Occipital lobe (tissue), 1 donor: ENCODE measurements at regions not wholly inside any gene's neighbourhood (a gene's known extent, or its start where the extent isn't known, plus 50 kb on each side); places are given as distances from the start of the nearest gene placed in this dataset.
A peak's percentile ranks its signal among the peaks of the same experiment; 100 is the strongest.

ENCODE experiments used
- DNase-seq: peaks from one replicate; lab custom pipeline; 2025; lab: John Stamatoyannopoulos, UW

DNA sequence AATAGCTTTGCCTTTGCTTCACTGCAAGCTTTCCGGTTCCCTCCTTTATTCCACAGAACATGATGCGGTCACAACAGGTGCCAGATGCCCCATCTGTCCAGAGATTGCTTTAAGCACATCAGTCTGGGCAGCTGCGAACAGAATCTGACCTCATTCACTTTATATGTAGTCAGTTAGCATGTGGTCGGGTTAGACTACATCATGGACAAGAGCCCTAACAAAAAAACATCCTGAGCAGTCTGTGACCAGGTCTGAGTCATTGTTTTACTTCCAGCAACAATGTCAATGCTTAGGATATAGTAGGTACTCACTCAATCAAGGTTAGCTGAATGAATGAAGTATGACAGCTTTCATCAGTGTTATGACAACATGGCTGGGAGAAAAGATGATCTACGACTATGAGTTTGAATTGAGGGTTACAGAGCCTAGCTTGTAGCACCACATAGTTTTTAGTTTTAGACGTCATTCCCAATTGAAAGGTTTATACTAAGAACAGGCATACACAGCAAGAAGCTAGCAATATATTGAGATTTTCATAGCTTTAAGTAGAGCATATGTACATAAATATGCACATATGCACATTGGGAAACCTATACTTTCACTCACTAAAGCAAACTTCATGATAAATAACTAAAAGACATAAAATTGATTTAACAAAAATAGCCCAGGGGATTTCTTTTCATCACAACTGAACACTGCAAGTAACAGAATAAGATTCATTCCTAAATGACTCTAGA is 64.2 kb upstream of the TMCC3 start:
- DNase-seq: no peak

DNA sequence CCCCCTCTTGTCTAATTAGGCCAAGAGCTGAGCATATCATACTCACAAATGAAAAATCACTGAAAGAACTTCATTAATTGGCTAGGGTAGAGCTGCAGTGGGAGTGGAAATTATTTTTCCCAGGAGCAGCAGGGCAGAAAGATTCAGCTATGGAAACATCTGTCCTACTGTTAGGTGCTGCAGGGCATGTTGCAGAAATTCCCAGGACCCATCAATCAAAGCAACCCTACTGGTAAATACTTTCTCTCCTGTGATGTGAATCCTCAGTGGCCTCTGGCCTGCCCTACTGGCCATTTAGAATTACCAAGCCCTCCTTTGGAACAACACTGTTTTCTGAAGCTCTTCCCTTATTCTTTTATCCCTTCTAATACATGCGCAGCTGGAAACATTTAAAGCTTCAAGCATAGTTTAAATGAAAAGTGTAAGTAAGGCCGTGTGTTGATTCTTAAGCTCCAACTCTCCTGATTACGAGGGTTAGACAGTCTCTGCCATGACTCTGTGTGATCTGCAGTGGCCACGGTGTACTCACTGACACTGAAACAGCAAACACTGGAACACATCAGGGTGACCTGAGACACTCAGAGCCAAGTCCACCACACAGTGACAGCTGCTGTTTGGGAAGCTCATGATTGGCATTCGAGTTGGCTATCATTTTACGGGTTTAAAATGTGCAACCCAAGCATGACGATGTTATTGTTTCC is 62.6 kb upstream of the TMCC3 start:
- DNase-seq: no peak

DNA sequence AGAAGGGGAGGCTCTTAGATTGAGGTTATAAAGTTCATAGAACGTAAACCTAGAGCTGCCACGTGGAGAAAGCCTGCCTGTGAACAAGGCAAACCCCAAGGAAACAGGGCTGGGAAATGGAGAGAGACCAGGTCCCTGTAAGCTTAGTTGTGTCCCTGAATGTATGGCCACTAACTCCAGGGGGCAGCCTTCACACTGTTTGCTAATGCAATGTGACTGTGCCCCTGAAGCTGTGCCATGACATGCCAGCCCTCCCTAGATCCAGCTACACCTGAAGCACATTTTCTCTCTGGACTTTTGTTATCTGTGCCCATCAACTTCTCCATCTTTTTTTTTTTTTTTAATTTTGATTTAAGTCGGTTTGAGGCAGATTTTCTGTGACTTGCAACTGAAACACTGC is 60.6 kb upstream of the TMCC3 start:
- no peak for DNase-seq

DNA sequence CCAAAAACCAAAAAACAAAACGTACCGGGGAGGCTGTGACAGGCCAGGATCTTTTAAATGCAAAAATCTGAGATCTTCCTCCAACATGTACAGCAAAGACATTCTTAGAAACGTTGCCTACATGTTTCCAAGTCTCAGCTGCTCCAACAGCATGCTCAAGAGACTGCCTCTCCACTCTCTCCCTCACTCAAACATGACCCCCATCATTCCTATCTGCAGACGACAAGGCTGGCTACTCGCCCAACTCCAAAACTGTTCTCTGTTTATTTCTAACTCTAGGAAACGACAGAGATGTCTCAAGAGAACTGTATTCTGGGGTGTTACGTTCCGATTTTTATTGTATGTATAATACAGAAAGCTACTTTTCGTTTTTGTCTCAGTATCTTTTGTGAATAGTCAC is 57.5 kb upstream of the TMCC3 start:
- DNase-seq: no peak

DNA sequence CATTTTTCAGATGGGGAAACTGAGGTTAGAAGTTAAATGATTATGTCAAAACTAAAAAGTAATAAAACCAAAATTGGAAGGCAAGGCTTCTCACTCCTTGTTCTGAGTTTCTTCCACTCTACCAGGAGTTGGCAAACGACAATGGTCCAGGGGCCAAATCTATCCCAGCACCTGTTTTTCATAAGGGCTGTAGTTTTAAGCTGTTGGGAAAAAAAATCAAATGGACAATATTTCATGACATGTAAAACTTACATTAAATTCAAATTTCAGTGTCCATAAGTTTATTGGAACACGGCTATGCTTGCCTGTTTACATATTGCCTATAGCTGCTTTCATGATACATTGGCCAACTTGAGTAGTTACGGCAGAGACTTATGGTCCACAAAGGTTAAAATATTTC is 56.7 kb upstream of the TMCC3 start:
- no peak for DNase-seq

DNA sequence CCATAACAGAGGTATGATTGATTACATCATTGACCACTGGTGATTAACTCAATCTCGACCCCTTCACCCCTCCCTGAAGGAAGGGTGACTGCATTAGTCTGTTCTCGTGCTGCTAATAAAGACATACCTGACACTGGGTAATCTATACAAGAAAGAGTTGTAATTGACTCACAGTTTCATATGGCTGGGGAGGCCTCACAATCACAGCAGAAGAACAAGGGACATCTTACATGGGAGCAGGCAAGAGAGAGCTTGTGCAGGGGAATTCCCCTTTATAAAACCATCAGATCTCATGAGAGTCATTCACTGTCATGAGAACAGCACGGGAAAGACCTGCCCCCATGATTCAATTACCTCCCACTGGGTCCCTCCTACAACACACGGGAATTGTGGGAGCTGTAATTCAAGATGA is 55.9 kb upstream of the TMCC3 start:
- DNase-seq: no peak

DNA sequence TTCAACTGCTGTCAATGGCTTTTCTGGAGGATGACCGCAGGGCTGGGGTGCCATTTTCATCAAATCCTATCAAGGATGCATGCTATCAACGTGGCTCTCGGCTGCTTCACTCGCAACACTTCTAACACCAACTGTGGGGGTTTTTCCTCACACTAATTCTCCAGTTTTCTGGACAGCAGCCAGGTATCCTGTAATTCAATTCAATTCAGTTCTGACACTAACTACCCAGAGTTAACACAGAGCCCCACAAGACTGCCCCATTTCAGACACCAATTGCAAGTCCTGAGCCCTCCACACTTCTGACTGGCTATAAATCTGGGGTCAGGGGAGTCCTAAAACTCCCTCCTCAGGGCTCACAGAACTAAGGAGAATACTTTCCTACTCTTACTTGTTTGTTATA is 55.3 kb upstream of the TMCC3 start:
- no peak for DNase-seq

DNA sequence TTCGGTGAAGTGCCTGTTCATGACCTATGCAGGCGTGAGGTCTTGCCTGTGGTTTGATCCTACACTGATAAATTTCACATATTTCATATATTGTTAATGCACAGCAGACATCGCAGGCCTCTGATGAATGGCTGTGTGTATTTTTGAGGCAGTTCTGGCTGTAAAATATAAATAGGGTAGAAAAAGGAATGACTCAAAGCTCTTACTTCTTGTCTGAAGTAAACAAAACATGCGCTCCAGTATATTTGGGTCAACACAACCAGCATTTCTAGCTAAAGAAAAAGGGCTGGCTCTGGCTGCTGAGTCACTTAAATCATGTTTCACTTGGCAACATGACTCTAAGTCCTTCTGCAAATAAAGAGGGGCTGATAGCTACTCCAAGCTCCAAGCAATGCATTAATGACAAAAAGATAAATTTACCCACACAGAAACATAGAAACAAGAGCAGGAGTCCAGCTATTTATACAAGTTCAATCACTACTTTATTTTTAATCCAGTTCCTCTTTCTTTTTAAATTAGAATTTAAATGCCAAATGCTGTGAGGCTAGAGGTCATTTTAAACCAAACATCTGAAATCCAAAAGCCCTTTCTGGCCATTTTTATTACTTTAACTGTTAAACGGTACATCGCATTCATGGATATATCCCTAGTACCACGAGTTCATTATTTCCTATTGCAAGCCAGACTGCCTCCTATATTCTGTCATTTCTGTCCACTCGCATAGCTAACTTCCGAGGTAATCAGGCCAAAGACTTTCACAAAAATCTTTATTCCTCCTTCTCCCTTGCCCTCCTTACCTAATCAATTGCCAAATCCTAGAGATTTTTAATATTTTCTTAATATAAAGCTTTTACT is 54.3 kb upstream of the TMCC3 start:
- peak; percentile 1 for DNase-seq

DNA sequence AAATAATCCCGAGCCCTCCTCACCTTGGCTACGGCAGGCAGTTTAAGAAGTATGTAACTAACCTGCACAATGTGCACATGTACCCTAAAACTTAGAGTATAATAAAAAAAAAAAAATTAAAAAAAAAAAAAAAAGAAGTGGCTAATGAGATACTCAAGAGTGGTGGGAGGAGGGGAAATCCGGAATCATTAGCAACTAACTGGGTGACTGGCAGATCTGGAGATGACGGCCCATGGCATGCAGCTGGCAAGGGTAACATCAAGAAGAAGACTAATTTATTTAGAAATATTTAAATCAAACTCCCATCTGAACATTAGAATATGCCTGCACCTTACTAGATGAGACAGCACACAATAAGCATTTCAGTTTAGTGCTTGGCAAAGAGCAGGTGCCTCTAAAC is 52.3 kb upstream of the TMCC3 start:
- DNase-seq: no peak

DNA sequence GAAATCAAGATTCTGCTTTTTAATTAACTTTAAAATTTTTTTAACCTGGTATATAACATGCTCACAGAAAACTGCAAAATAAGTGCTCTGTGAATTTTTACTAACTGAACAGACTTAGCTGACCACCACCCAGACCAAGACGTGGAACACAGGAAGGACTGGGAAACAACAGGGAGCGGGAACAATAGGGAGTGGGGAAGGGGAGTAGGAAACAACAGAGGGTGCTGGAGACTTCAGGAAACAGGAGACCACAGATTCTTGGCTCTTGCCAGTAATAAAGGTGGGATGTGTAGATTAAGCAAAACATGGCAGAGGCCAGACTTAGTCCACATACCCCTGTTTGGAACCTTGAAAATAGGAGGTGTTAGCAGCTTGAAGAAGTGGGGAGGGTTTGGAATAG is 51.4 kb upstream of the TMCC3 start:
- no peak for DNase-seq

DNA sequence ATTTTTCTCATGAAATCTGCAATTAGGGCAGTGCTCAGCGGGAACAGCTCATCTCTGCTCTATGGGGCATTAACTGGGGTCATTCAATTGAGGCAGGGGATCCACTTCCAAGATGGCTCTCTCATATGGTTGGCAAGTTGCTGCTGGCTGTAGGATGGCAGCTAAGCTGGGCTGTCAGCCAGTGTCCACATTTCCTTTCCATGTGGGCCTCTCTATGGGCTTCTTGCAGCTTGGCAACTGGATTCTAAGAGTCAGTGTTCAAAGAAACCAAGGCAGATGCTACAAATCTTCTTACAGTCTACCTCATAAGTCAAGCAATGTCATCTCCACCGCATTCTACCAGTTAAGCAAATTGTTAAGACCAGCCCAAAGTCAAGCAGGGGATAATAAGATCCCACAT is 50.3 kb upstream of the TMCC3 start:
- no peak for DNase-seq
